Keratinocyte (primary cell): ENCODE measurements at regions not wholly inside any gene's neighbourhood (a gene's known extent, or its start where the extent isn't known, plus 50 kb on each side); places are given as distances from the start of the nearest gene placed in this dataset.

Source experiments
- EZH2 ChIP-seq: IDR thresholded peaks from one replicate; pipeline ENCODE4 v1.6.1; 2012; ENCODE audit warnings: inconsistent platforms, mild to moderate bottlenecking, low read length, moderate library complexity
- TF ChIP-seq, protein P1 (sequence below), 3 experiments: IDR thresholded peaks in 1 of 3; conservative IDR thresholded peaks in 1 of 3; optimal IDR thresholded peaks in 1 of 3; 2 replicates in 2 of 3; 3 replicates in 1 of 3; pipeline versions ENCODE3 to v1.5.1; 2011; ENCODE audit warnings: low read length in 3 of 3, mild to moderate bottlenecking in 3 of 3, moderate library complexity in 2 of 3, control low read depth in 1 of 3, inconsistent platforms in 1 of 3; ENCODE audit not compliant: insufficient read depth in 2 of 3; ENCODE audit errors: extremely low read depth in 1 of 3

DNA sequence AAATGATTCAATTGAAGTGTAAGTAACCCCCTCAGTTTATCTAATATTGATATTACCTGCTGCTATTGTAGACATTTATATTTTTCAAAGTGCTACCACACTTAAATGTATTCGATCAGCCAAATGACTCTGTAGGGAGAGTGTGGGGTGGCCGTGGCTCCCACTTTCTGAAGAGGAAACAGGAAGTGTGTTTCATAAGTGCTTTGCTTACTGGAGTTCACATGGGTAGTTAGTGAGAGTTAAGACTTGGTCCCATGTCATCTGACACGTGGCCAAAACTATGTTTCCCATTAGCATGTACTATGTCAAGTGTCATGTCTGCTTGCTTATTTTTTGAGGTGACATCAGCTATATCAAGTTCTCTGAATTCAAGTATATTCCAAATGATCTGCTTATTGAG is 308.1 kb upstream of the GATB start:
- TF ChIP-seq, protein P1, sequence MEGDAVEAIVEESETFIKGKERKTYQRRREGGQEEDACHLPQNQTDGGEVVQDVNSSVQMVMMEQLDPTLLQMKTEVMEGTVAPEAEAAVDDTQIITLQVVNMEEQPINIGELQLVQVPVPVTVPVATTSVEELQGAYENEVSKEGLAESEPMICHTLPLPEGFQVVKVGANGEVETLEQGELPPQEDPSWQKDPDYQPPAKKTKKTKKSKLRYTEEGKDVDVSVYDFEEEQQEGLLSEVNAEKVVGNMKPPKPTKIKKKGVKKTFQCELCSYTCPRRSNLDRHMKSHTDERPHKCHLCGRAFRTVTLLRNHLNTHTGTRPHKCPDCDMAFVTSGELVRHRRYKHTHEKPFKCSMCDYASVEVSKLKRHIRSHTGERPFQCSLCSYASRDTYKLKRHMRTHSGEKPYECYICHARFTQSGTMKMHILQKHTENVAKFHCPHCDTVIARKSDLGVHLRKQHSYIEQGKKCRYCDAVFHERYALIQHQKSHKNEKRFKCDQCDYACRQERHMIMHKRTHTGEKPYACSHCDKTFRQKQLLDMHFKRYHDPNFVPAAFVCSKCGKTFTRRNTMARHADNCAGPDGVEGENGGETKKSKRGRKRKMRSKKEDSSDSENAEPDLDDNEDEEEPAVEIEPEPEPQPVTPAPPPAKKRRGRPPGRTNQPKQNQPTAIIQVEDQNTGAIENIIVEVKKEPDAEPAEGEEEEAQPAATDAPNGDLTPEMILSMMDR (optimal IDR thresholded peaks at IDR 0.05 in 1 of 3, IDR thresholded peaks at IDR 0.05 in 1 of 3, conservative IDR thresholded peaks at IDR 0.05 in 1 of 3; ENCODE audit: extremely low read depth in 1 of 3, insufficient read depth in 2 of 3, low read length in 3 of 3): no peak
- TF ChIP-seq EZH2: no peak
